H1 (cell line): ENCODE measurements at regions not wholly inside any gene's neighbourhood (a gene's known extent, or its start where the extent isn't known, plus 50 kb on each side); places are given as distances from the start of the nearest gene placed in this dataset.

Source experiments
- CTCF ChIA-PET: fragments of 300-600 bp; sonication (Branson Sonifier 250); formaldehyde crosslinking; loops from one replicate; lab custom pipeline; 2021; ENCODE audit not compliant: partially characterized antibody; lab: Charles Lee
- POLR2A ChIA-PET: fragments of 300-600 bp; sonication (Branson Sonifier 250); formaldehyde crosslinking; loops from one replicate; lab custom pipeline; 2021; ENCODE audit warnings: inconsistent platforms; ENCODE audit not compliant: partially characterized antibody; lab: Charles Lee
- DNase-seq, 2 experiments: peaks; one replicate each; pipeline versions ENCODE4 v3.0.0 to v3.0.0-alpha.2; 2010 to 2022; ENCODE audit warnings: low spot score in 2 of 2, low read depth in 1 of 2, mixed read lengths in 1 of 2
- FAIRE-seq: peaks from 2 replicates; lab custom pipeline; 2011; peaks lifted over from hg19 to GRCh38; lab: Jason Lieb, UNC
- H2AFZ ChIP-seq: 2 replicates; pipeline ENCODE4 v1.8.1; 2012; ENCODE audit warnings: low read length, inconsistent platforms
- H2AK5ac ChIP-seq: 2 replicates; pipeline ENCODE4 v1.6.1; 2013; ENCODE audit warnings: low read depth, low read length
- H2BK120ac ChIP-seq: replicated peaks from 2 replicates; pipeline ENCODE3; 2013; ENCODE audit warnings: low read depth, low read length, inconsistent platforms
- H2BK12ac ChIP-seq: 2 replicates; pipeline ENCODE4 v1.6.1; 2013; ENCODE audit warnings: low read depth, low read length
- H2BK15ac ChIP-seq: 2 replicates; pipeline ENCODE4 v1.6.1; 2013; ENCODE audit warnings: low read length
- H2BK20ac ChIP-seq: 2 replicates; pipeline ENCODE4 v1.6.1; 2013; ENCODE audit warnings: low read length
- H2BK5ac ChIP-seq: 2 replicates; pipeline ENCODE4 v1.6.1; 2013; ENCODE audit warnings: low read depth, low read length
- H3K14ac ChIP-seq: 2 replicates; pipeline ENCODE4 v1.6.1; 2013; ENCODE audit warnings: inconsistent platforms; ENCODE audit not compliant: insufficient read length
- H3K18ac ChIP-seq: 2 replicates; pipeline ENCODE4 v1.6.1; 2013; ENCODE audit warnings: low read length; ENCODE audit errors: extremely low read depth
- H3K23ac ChIP-seq: 2 replicates; pipeline ENCODE4 v1.6.1; 2013; ENCODE audit warnings: inconsistent platforms; ENCODE audit not compliant: insufficient read length
- H3K23me2 ChIP-seq: 2 replicates; pipeline ENCODE4 v1.6.1; 2013; ENCODE audit warnings: low read depth, low read length
- H3K27ac ChIP-seq: 2 replicates; pipeline ENCODE4 v1.6.1; 2011; ENCODE audit warnings: low read depth, low read length, inconsistent platforms
- H3K27me3 ChIP-seq, 4 experiments: replicated peaks in 1 of 4; 1 replicate in 1 of 4; 2 replicates in 3 of 4; pipeline versions ENCODE4 v1.6.1 to v1.8.1; 2011 to 2013; ENCODE audit warnings: low read length in 3 of 4, mild to moderate bottlenecking in 3 of 4, inconsistent platforms in 2 of 4, mixed read lengths in 2 of 4, moderate library complexity in 1 of 4; ENCODE audit not compliant: control insufficient read depth in 3 of 4, insufficient read depth in 3 of 4; ENCODE audit errors: extremely low read depth in 1 of 4
- H3K36me3 ChIP-seq, 4 experiments: 2 replicates each; pipeline versions ENCODE4 v1.6.1 to v1.8.1; 2011 to 2013; ENCODE audit warnings: mild to moderate bottlenecking in 4 of 4, low read length in 3 of 4, moderate library complexity in 2 of 4, control low read depth in 1 of 4, inconsistent platforms in 1 of 4; ENCODE audit not compliant: insufficient read depth in 4 of 4, control insufficient read depth in 2 of 4
- H3K4ac ChIP-seq: replicated peaks from 2 replicates; pipeline ENCODE3; 2013; ENCODE audit warnings: low read length, low read depth, mixed read lengths, inconsistent platforms; ENCODE audit not compliant: insufficient read length
- H3K4me1 ChIP-seq, 4 experiments: replicated peaks in 1 of 4; 1 replicate in 1 of 4; 2 replicates in 3 of 4; pipeline versions ENCODE4 v1.6.1 to v1.8.1; 2011 to 2013; ENCODE audit warnings: low read length in 3 of 4, inconsistent platforms in 2 of 4, mixed read lengths in 1 of 4; ENCODE audit not compliant: insufficient read depth in 4 of 4, control insufficient read depth in 3 of 4
- H3K4me2 ChIP-seq, 2 experiments: 2 replicates each; pipeline versions ENCODE4 v1.6.1 to v1.8.1; 2011 to 2013; ENCODE audit warnings: low read depth in 2 of 2, low read length in 2 of 2, control low read depth in 1 of 2, inconsistent platforms in 1 of 2, mild to moderate bottlenecking in 1 of 2; ENCODE audit not compliant: insufficient read depth in 1 of 2
- H3K4me3 ChIP-seq, 4 experiments: fragments of 200-600, 300-600 bp in 1 of 4; sonication (generic), shearing (Covaris generic), sonication (Bioruptor Twin) in 1 of 4; 2 replicates each; pipeline versions ENCODE4 v1.5.1 to v1.8.1; 2011 to 2016; ENCODE audit warnings: low read length in 4 of 4, low read depth in 3 of 4, control low read depth in 2 of 4, inconsistent platforms in 2 of 4, mild to moderate bottlenecking in 2 of 4, mixed read lengths in 1 of 4, moderate library complexity in 1 of 4; ENCODE audit not compliant: insufficient read depth in 2 of 4; ENCODE audit errors: extremely low read depth in 1 of 4
- H3K56ac ChIP-seq: replicated peaks from 2 replicates; pipeline ENCODE3; 2013; ENCODE audit warnings: low read depth, mild to moderate bottlenecking, mixed read lengths, low read length, inconsistent platforms; ENCODE audit not compliant: insufficient read length
- H3K79me1 ChIP-seq: 2 replicates; pipeline ENCODE4 v1.6.1; 2013; ENCODE audit warnings: low read depth, low read length, control low read depth
- H3K79me2 ChIP-seq, 2 experiments: 2 replicates each; pipeline versions ENCODE4 v1.6.1 to v1.8.1; 2012 to 2013; ENCODE audit warnings: low read length in 2 of 2, mild to moderate bottlenecking in 2 of 2, inconsistent platforms in 1 of 2; ENCODE audit not compliant: insufficient read depth in 2 of 2, control insufficient read depth in 1 of 2
- H3K9ac ChIP-seq, 4 experiments: replicated peaks in 1 of 4; 1 replicate in 1 of 4; 2 replicates in 3 of 4; pipeline versions ENCODE4 v1.6.1 to v1.8.1; 2011 to 2013; ENCODE audit warnings: low read depth in 3 of 4, low read length in 3 of 4, control low read depth in 2 of 4, mild to moderate bottlenecking in 2 of 4, moderate library complexity in 2 of 4, inconsistent platforms in 1 of 4; ENCODE audit errors: extremely low read depth in 1 of 4
- H3K9me3 ChIP-seq, 2 experiments: 2 replicates each; pipeline versions ENCODE4 v1.6.1 to v1.8.1; 2012 to 2013; ENCODE audit warnings: mild to moderate bottlenecking in 2 of 2, moderate library complexity in 2 of 2, control low read depth in 1 of 2, inconsistent platforms in 1 of 2, low read depth in 1 of 2, low read length in 1 of 2, mixed read lengths in 1 of 2; ENCODE audit not compliant: insufficient read depth in 2 of 2
- H4K20me1 ChIP-seq, 2 experiments: replicated peaks in 1 of 2; 2 replicates each; pipeline versions ENCODE3 to v1.8.1; 2011 to 2013; ENCODE audit warnings: inconsistent platforms in 2 of 2, low read length in 2 of 2, mild to moderate bottlenecking in 1 of 2; ENCODE audit not compliant: insufficient read depth in 2 of 2, control insufficient read depth in 1 of 2
- H4K5ac ChIP-seq: 2 replicates; pipeline ENCODE4 v1.6.1; 2013; ENCODE audit warnings: low read length, low read depth, mixed read lengths, inconsistent platforms; ENCODE audit not compliant: insufficient read length
- H4K8ac ChIP-seq: 2 replicates; pipeline ENCODE4 v1.8.0; 2013; ENCODE audit warnings: mild to moderate bottlenecking, moderate library complexity, low read length, inconsistent platforms; ENCODE audit not compliant: insufficient read depth; ENCODE audit errors: extremely low read depth
- H4K91ac ChIP-seq: replicated peaks from 2 replicates; pipeline ENCODE3; 2013; ENCODE audit warnings: low read length, mixed read lengths, inconsistent platforms; ENCODE audit not compliant: insufficient read length
- CREB1 ChIP-seq: IDR thresholded peaks from 2 replicates; pipeline ENCODE4 v1.6.1; 2012; ENCODE audit warnings: inconsistent platforms
- E2F6 ChIP-seq: IDR thresholded peaks from 2 replicates; pipeline ENCODE4 v1.6.1; 2012; ENCODE audit warnings: inconsistent platforms
- EZH2 ChIP-seq: fragments of 200-600 bp; sonication (generic); IDR thresholded peaks from 2 replicates; pipeline ENCODE4 v1.7.1; 2012; ENCODE audit warnings: low read depth, mild to moderate bottlenecking, moderate library complexity, low read length, inconsistent platforms; ENCODE audit not compliant: severe bottlenecking
- GABPA ChIP-seq: IDR thresholded peaks from 2 replicates; pipeline ENCODE4 v1.6.1; 2011; ENCODE audit warnings: mild to moderate bottlenecking, low read length, moderate library complexity, borderline replicate concordance; ENCODE audit not compliant: insufficient read depth
- GTF2F1 ChIP-seq: IDR thresholded peaks from 2 replicates; pipeline ENCODE4 v1.6.1; 2012; ENCODE audit warnings: low read depth, low read length, improper control_type of control experiment, borderline replicate concordance
- JUN ChIP-seq: IDR thresholded peaks from 2 replicates; pipeline ENCODE4 v1.6.1; 2011; ENCODE audit warnings: low read depth, mild to moderate bottlenecking, improper control_type of control experiment, low read length
- POU5F1 ChIP-seq: IDR thresholded peaks from 2 replicates; pipeline ENCODE4 v1.6.1; 2011; ENCODE audit warnings: low read depth, mild to moderate bottlenecking, low read length, moderate library complexity
- RNF2 ChIP-seq: fragments of 200-900, 300-1000 bp; sonication (generic); IDR thresholded peaks from 2 replicates; pipeline ENCODE4 v1.7.1; 2016; ENCODE audit warnings: borderline replicate concordance, low read depth, mild to moderate bottlenecking, antibody characterized with exemption, low read length; ENCODE audit not compliant: poor library complexity, severe bottlenecking; ENCODE audit errors: missing control alignments
- WGBS, 2 experiments: shearing (Covaris generic) in 1 of 2; methylation state at CpG; one replicate each; pipeline versions ENCODE4 v1.1.6 to v1.1.7; 2013 to 2015; ENCODE audit warnings: low lambda C conversion rate in 2 of 2, mixed read lengths in 2 of 2, inconsistent platforms in 1 of 2, low coverage in 1 of 2, missing lambda C conversion rate in 1 of 2; ENCODE audit not compliant: insufficient replicate concordance in 2 of 2, insufficient coverage in 1 of 2, insufficient read length in 1 of 2; ENCODE audit errors: extremely low coverage in 1 of 2, missing lambda C conversion rate in 1 of 2; 5-methylcytosine and 5-hydroxymethylcytosine counted together
- TF ChIP-seq, protein P1 (sequence below): IDR thresholded peaks from 2 replicates; pipeline ENCODE4 v1.6.1; 2011; ENCODE audit warnings: low read length, improper control_type of control experiment
- TF ChIP-seq, protein P2 (sequence below), 3 experiments: IDR thresholded peaks; 1 replicate in 2 of 3; 2 replicates in 1 of 3; pipeline versions ENCODE4 v1.5.1 to v1.6.1; 2011; ENCODE audit warnings: low read length in 3 of 3, mild to moderate bottlenecking in 3 of 3, inconsistent platforms in 2 of 3, low read depth in 1 of 3, moderate library complexity in 1 of 3; ENCODE audit not compliant: insufficient read depth in 1 of 3; ENCODE audit errors: control extremely low read depth in 1 of 3

DNA sequence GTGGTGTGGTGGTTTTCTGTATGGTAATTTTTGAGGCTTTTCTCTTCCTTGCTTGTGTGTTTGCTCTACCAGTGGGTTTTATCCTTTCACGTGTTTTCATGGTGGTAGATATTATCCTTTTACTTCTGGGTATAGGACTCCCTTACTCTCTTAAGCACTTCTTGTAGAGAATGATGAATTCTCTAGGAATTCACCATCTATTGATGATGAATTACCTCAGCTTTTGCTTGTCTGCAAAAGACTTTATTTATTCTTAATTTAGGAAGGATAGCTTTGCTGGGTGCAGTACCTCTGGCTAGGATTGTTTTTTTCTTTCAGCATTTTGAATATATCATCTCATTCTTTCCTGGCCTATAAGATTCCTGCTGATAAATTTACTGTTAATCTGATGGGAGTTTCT is 415.3 kb downstream of the PDGFC start:
- Histone ChIP-seq H3K27me3 (no peaks in the 10 kb centered on the region), H2BK20ac (no peak overlapping the region), H3K4me2 (no peak overlapping the region), H3K4ac (no peak overlapping the region), H4K20me1 (no peaks in the 10 kb centered on the region), H3K4me1 (no peaks in the 10 kb centered on the region), H3K9ac (no peak overlapping the region), H2AK5ac (no peak overlapping the region), H2BK120ac (no peak overlapping the region), H2BK5ac (no peak overlapping the region), H3K79me1 (no peaks in the 10 kb centered on the region), H4K5ac (no peak overlapping the region), H4K91ac (no peak overlapping the region), H3K23ac (no peak overlapping the region), H3K14ac (no peak overlapping the region), H4K8ac (no peak overlapping the region), H2BK12ac (no peak overlapping the region), H3K79me2 (no peaks in the 10 kb centered on the region), H3K4me3 (no peak overlapping the region), H3K23me2 (no peaks in the 10 kb centered on the region), H3K36me3 (no peaks in the 10 kb centered on the region), H3K27ac (no peak overlapping the region), H2BK15ac (no peak overlapping the region), H3K56ac (no peak overlapping the region), H2AFZ (no peak overlapping the region), H3K18ac (no peak overlapping the region), H3K9me3 (no peaks in the 10 kb centered on the region)
- DNase-seq (no peak), FAIRE-seq (no peak)
- WGBS, 2 experiments, result 82% methylated on average over 1 of the region's 1 CpG; no CpG with 5 or more reads in 1 of the 2 experiments
- ChIA-PET POLR2A (no interaction called here), CTCF (no interaction called here)
- TF ChIP-seq RNF2 (no peak), E2F6 (no peak), EZH2 (no peak), GTF2F1 (no peak), GABPA (no peak), JUN (no peak), POU5F1 (no peak), CREB1 (no peak)
- TF ChIP-seq, protein P1, sequence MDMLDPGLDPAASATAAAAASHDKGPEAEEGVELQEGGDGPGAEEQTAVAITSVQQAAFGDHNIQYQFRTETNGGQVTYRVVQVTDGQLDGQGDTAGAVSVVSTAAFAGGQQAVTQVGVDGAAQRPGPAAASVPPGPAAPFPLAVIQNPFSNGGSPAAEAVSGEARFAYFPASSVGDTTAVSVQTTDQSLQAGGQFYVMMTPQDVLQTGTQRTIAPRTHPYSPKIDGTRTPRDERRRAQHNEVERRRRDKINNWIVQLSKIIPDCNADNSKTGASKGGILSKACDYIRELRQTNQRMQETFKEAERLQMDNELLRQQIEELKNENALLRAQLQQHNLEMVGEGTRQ, result no peak
- TF ChIP-seq, protein P2, sequence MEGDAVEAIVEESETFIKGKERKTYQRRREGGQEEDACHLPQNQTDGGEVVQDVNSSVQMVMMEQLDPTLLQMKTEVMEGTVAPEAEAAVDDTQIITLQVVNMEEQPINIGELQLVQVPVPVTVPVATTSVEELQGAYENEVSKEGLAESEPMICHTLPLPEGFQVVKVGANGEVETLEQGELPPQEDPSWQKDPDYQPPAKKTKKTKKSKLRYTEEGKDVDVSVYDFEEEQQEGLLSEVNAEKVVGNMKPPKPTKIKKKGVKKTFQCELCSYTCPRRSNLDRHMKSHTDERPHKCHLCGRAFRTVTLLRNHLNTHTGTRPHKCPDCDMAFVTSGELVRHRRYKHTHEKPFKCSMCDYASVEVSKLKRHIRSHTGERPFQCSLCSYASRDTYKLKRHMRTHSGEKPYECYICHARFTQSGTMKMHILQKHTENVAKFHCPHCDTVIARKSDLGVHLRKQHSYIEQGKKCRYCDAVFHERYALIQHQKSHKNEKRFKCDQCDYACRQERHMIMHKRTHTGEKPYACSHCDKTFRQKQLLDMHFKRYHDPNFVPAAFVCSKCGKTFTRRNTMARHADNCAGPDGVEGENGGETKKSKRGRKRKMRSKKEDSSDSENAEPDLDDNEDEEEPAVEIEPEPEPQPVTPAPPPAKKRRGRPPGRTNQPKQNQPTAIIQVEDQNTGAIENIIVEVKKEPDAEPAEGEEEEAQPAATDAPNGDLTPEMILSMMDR (IDR thresholded peaks at IDR 0.05; ENCODE audit: control extremely low read depth in 1 of 3, insufficient read depth in 1 of 3, low read depth in 1 of 3, low read length in 3 of 3), result no peak
